Ishikawa (cell line): ENCODE measurements at regions not wholly inside any gene's neighbourhood (a gene's known extent, or its start where the extent isn't known, plus 50 kb on each side); places are given as distances from the start of the nearest gene placed in this dataset.

Experiments
- CEBPB ChIP-seq: IDR thresholded peaks from 2 replicates; pipeline ENCODE4 v1.6.1; 2012
- CREB1 ChIP-seq: IDR thresholded peaks from 2 replicates; pipeline ENCODE4 v1.6.1; 2012; ENCODE audit warnings: low read depth
- EGR1 ChIP-seq: IDR thresholded peaks from 2 replicates; pipeline ENCODE4 v1.6.1; 2012
- EP300 ChIP-seq: IDR thresholded peaks from 2 replicates; pipeline ENCODE4 v1.6.1; 2012; ENCODE audit warnings: borderline replicate concordance
- FOXM1 ChIP-seq: IDR thresholded peaks from 2 replicates; pipeline ENCODE4 v1.6.1; 2012; ENCODE audit warnings: low read depth, borderline replicate concordance
- MAX ChIP-seq: IDR thresholded peaks from 2 replicates; pipeline ENCODE4 v1.6.1; 2012
- NFIC ChIP-seq: IDR thresholded peaks from 2 replicates; pipeline ENCODE4 v1.6.1; 2012
- RAD21 ChIP-seq: IDR thresholded peaks from 2 replicates; pipeline ENCODE4 v1.6.1; 2012; ENCODE audit warnings: low read depth
- REST ChIP-seq: IDR thresholded peaks from 2 replicates; pipeline ENCODE4 v1.6.1; 2012; ENCODE audit warnings: low read depth, mild to moderate bottlenecking
- TAF1 ChIP-seq: IDR thresholded peaks from 2 replicates; pipeline ENCODE4 v1.6.1; 2012; ENCODE audit warnings: low read depth, mild to moderate bottlenecking
- TCF12 ChIP-seq: IDR thresholded peaks from 2 replicates; pipeline ENCODE4 v1.6.1; 2012; ENCODE audit warnings: low read depth
- TEAD4 ChIP-seq: IDR thresholded peaks from 2 replicates; pipeline ENCODE4 v1.6.1; 2012
- YY1 ChIP-seq: IDR thresholded peaks from 2 replicates; pipeline ENCODE4 v1.6.1; 2012; ENCODE audit warnings: low read depth
- ZBTB7A ChIP-seq: IDR thresholded peaks from 2 replicates; pipeline ENCODE4 v1.6.1; 2012; ENCODE audit warnings: low read depth
- TF ChIP-seq, protein P1 (sequence below): IDR thresholded peaks from 2 replicates; pipeline ENCODE4 v1.6.1; 2012

- TF ChIP-seq, protein P1, sequence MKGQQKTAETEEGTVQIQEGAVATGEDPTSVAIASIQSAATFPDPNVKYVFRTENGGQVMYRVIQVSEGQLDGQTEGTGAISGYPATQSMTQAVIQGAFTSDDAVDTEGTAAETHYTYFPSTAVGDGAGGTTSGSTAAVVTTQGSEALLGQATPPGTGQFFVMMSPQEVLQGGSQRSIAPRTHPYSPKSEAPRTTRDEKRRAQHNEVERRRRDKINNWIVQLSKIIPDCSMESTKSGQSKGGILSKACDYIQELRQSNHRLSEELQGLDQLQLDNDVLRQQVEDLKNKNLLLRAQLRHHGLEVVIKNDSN, result no peak
- no peak for TF ChIP-seq TEAD4
- no peak for TF ChIP-seq ZBTB7A
- TF ChIP-seq REST, result no peak
- TF ChIP-seq CREB1, result no peak
- TF ChIP-seq NFIC, result no peak
- TF ChIP-seq TCF12, result no peak
- no peak for TF ChIP-seq CEBPB
- TF ChIP-seq MAX, result no peak
- no peak for TF ChIP-seq RAD21
- no peak for TF ChIP-seq EP300
- TF ChIP-seq FOXM1, result no peak
- no peak for TF ChIP-seq TAF1
Measured at GRCh38 chr11:112465433-112466024, 204.9 kb upstream of the PLET1 start.

- TF ChIP-seq TCF12, result no peak
- no peak for TF ChIP-seq FOXM1
- no peak for TF ChIP-seq EP300
- TF ChIP-seq, protein P1, result no peak
- TF ChIP-seq CREB1, result no peak
- TF ChIP-seq REST, result no peak
- no peak for TF ChIP-seq MAX
- TF ChIP-seq NFIC, result no peak
- TF ChIP-seq YY1, result no peak
- TF ChIP-seq CEBPB, result no peak
- TF ChIP-seq RAD21, result no peak
- TF ChIP-seq ZBTB7A, result no peak
- no peak for TF ChIP-seq TEAD4
- no peak for TF ChIP-seq EGR1
Measured at GRCh38 chr11:112467721-112468120, 207.1 kb upstream of the PLET1 start.

- TF ChIP-seq RAD21 (no peak), TEAD4 (no peak), ZBTB7A (no peak), YY1 (no peak), CREB1 (no peak), MAX (no peak), TAF1 (no peak), REST (no peak), TCF12 (no peak), CEBPB (no peak), EGR1 (no peak), NFIC (no peak), EP300 (no peak), FOXM1 (no peak)
- TF ChIP-seq, protein P1, result no peak
Measured at GRCh38 chr11:112469376-112469775, 208.7 kb upstream of the PLET1 start.

DNA sequence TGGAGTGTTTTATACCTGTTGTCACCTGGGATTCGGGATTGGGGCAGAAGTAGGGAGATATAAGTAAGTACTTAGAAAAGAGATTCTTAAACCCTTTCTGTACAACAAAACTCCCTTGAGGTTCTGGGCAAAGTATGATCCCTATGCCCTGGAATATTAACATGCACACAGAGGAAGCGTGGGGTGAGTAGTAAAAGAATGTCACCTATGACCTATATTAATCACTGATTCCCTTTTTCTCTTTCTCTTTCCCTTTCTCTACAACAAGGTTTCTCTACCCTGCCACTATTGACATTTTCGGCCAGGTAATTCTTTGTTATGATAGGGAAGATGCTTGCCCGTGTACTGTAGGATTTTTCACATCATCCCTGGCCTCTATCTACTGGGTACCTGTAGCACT lies 209.7 kb upstream of the PLET1 start:
- no peak for TF ChIP-seq TCF12
